HG03196 (cell line): ENCODE measurements at regions not wholly inside any gene's neighbourhood (a gene's known extent, or its start where the extent isn't known, plus 50 kb on each side); places are given as distances from the start of the nearest gene placed in this dataset.

Experiments
- ATAC-seq: cut with Tn5 transposase; IDR thresholded peaks from one replicate; pipeline ENCODE4 v1.9.1; 2021; ENCODE audit not compliant: unreplicated experiment

DNA sequence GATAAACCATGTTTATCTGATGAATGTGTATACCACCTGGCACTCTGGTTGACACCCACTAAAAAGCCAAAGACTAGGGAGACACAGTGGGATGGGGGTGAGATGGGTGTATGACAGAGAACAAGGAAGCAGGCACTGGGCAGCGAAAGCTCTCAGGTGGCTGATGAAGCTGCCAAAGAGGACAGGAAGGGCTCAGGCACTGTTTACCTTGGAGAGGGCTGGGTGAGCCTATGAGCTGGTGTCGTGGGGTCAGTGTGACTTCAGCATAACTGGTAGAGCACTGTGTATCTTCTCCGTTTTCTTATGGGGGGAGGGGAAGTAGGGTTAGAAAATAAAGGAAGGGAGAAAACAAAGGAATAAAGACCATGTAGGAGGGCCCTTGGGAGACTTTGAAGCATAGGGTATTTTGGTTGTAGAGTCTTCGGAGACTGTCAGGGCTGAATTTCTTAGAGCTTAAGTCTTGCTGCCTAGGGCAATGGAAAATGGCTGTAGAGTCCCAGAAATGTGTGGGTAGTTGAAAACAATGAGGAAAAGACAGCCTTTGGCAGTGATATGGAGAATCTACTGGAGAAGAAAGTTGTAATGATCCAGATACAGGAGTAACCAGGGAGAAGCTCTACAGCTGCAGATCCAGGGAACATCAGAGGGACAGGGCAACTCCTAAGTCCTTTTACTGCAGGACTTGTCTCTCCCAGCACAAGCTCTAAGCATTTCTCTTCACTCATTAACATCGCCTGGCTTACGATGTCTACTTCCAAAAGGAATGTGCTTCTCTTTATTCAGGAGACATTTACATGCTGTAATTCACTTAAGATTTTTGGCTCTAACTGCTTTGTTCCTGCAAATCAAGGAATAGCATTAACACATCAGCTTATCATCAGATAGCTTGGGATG, 120.0 kb downstream of the AQP4 start:
- ATAC-seq = no peak

DNA sequence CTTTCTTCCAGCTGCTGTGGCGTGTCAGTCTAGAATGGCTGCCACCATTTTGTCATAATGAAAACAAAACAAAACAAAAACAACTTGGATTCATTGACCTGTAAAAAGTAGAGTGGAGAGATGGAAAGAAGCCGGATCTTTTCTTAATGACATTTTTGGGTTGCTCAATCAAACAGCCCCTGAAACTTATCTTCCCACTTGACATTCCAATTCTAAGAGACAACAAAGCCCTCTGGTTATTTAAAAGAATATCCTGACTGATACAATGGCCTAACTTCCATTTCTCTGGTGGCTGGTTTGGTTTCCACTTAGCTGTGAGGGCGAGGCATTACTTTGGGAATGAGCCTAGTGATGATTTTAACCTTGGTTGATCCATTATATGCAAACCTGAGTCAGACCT, 123.7 kb downstream of the AQP4 start:
- ATAC-seq = no peak

DNA sequence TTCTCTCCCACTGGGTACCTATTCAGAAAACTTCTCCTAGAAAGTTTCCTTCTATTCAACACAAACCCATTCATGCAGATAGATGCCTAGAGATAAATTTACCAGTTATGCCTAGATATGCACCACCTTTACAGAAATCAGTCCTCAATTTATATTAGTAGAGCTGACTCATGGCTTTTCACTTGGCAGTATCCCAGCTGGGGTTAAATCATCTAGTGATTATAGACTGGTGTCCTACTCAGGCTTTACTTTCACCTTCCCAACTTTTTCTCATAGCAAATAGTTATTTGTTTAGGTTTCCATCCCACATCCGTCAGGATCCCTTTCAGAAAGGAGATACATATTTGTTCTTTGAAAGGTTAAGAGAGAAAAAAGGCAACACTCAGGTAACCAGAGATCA, 124.5 kb downstream of the AQP4 start:
- no peak for ATAC-seq

DNA sequence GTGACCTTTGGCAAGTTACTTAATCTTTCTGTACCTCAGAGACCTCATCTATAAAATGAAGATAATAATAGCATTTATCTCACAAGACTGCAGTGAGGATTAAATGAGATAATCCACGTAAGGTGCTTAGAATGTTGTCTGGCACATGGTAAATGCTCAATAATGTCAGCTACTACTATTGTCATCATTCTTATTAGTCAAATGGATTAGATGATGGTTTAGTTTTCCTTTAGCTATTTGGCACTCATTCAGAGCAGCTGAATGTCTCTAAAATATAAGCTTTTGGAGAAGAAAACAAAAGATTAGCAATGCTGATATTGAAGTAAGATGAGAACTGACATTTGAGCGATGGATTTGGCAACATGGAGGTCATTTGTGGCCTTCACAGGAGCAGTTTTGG, 125.1 kb downstream of the AQP4 start:
- ATAC-seq = no peak

DNA sequence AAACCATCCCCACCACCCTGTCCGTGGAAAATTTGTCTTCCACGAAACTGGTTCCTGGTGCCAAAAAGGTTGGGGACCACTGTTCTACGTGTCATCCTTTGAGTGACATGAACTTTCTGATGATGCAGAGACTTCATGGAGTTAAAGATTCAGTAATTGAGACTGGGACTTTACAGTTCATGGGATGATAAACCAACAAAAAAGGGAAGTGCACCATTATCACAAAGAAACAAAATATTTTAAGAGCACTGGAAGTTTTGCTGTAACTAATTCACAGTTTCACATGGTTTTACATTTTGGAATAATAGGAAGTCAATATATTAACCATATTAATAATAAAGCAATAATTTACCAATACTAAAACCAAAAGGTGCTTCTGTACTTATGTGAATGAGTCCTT, 126.8 kb downstream of the AQP4 start:
- no peak for ATAC-seq

- no peak for ATAC-seq
These were observed 129.2 kb downstream of the AQP4 start for GRCh38 chr18:26736301-26736700.

DNA sequence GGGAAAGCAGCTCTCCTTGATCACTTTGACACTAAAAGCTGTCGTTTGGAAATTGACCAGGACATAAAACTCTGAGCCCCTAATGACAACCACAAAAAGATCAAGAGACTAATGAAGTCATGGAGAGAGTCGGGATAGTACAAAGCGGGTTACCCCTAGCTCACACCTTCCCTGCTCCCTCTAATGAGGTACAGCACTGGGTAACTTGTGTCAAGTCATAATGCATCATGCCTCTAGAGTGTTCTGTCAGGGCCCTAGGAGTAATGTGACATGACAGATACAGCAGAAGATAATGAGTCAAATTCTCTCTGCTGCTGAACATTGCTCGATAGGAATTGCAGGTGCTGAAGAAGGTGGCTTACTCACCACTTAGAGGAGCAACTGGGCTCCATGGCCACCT, 130.7 kb downstream of the AQP4 start:
- ATAC-seq = no peak

DNA sequence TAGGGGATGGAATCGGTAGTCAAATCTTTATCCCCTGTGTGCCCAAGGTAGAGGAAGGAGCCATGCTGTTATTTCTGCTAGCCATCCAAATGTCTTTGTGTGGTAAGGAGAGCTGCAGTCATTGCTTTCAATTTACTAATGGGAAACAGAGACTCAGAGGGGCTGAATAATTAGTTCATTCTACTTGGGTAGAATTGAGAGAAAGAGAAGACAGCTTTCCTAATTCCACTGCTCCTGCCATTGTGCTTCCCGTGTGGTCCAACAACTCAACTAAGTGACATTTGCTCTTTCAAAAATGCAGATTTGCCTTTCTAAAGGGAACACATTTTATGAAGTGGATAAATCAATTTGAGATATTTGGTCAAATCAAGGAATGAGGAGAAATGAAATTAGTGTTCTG, 136.1 kb downstream of the AQP4 start:
- no peak for ATAC-seq

DNA sequence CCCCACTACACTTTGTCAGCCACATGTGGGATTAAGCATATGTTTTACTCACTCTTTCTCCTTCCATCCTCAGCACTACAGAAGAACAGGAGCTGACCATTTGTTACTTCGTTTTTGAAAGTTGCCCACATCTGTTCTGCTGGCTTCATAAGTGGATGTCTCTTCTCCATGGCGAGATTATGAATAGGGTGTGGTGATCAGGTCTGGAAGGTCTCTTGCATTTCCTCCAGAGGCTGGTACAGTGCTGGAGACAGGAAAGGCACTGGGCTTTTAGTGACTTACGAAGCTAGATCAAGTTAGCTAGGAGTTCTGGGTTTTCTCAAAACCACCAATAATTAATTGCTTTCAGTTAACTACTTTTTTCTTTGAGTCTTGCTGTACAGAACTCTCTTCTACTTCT, 136.5 kb downstream of the AQP4 start:
- ATAC-seq = no peak

GRCh38 chr18:26723981-26724380, 141.5 kb downstream of the AQP4 start:
- ATAC-seq = no peak

- ATAC-seq = no peak
These were observed 143.0 kb downstream of the AQP4 start for GRCh38 chr18:26722565-26722931.

GRCh38 chr18:26721854-26722564, 143.5 kb downstream of the AQP4 start:
- no peak for ATAC-seq

DNA sequence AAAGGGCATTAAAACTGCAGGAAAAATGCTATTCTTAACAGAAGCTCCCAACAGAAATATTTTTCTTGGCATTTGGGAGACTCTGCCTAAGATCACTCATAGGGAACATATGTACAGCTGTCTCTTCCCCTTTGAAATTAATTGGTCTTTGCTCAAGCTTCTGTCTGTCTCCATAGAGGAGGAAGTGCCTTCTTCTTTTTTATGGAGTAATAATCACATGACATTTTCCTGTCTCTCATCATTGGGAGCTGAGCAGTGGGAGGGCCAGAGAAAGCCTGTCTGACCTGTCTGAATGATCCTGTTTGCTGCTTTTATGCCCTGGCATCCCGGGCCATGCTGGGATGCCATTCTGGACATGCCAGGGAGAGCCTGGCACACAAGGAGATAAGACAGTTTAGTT, 145.6 kb downstream of the AQP4 start:
- ATAC-seq = no peak

DNA sequence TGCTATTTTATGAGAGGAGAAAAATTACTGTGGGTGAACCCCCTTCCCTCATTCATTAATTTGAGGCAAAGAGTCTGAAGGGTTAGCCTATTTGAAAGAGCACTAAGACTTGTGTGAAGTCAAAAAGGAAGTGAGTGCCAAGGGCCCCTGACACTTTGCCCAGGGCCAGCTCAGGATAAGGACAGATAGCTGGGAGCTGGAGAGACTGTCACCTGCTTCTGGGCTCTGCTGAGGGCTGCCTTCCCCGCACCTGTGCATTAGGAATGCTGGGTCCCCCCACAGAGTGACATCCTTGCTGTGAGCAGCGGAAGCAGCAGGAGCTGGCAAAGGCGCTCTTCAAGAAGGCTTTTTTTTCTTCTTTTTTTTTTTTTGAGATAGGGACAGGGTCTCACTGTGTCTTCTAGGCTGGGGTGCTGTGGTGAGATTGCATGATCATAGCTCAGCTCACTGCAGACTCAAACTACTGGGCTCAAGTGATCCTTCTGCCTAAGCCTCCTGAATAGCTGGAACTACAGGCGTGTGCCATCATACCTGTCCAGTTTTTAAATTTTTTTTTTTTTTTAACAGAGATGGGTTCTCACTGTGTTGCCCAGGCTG, 148.3 kb downstream of the AQP4 start:
- ATAC-seq = no peak

- no peak for ATAC-seq
These were observed 150.8 kb downstream of the AQP4 start for GRCh38 chr18:26714739-26715138.

- no peak for ATAC-seq
These were observed 153.8 kb downstream of the AQP4 start for GRCh38 chr18:26711756-26712155.

DNA sequence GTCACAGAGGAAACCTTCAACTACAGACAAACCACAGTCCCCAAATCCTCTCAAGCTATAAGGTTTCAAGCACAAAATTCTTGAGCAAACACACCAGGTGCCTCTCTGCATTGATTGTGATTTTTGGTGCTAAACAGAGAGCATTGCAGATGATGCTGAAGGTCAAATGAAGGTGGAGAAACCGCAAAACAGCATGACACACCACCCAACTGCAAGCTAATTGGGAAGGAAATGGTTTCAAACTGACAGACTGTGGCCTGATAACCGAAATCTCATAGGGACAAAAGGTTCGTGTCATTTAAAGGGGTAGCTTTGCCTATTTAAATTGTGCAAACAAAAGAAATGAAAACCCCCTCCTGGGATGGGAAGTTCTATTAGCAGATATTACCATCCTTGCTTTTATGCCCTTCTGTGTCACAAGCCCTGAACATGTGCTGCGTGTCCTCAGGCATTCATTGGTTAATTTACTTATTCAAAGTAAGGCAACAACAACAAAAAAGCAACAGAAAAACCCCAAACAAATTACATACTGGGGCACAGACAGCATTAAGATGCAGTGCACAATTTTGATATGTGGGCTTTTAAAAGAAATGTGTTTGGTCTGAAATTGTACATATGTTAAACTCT, 154.9 kb downstream of the AQP4 start:
- ATAC-seq = peak; percentile 80

GRCh38 chr18:26709897-26710296, 155.6 kb downstream of the AQP4 start:
- ATAC-seq = no peak

DNA sequence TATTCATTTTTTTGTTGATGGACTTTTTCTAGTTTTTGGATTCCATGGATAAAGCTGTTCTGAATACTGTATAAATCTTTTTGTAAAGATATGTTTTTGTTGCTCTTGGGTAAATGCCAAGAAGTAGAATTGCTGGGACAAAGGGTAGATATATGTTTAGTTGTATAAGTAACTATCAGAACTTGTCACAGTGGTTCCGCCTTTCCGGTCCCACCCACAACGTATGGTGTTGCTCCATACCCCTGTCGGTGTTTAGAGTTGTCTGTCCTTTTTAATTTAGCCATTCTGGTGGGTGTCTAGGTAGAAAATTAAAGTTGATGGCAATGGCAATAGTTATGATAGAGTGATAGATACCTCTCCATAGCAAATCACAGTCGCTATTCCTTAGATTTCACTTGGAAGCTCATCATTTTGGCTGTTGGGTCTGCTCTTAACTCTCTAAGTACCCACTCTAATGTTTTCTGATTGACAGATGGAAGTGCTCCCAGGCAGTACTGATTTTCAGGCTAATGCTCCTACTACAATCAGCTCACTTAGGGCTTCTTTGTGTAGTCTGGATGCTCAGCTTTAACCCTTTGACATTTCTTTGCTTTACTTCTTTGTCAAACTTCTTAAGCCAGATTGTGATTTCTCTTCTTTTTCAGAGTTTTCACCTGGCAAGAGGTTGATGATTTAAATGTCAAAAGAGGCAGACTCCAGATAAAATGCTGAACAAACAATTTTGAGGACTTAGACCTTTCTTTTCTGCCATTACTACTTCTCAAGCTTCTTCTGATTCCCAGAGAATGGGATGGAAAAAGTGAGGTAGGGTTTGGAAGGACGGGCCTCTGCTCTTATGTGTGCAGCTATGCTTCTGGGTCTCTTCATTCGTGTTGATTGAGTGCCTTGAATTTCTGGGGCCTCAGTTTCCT, 156.4 kb downstream of the AQP4 start:
- ATAC-seq = no peak

DNA sequence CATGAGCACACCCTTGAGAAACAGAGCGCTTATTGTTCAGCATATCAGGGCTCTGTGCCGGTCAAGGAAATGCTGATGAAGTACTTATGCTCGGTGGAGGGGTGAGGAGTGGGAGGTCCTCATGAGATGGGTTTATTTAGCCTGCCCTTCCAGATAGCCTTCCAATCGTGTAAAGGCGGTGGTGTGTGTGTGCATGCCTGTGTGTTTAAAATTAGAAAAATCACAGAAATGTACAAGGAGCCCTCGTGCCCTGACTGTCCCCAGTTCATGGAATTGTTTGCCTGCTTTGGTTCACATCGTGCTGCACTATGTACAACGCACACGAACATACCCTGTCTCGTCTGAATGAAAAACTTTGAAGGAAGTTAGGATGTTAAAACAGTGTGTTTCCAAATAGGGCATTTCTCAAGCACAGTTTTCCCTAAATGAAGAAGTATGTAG, 158.6 kb downstream of the AQP4 start:
- no peak for ATAC-seq

GRCh38 chr18:26705757-26706156, 157.4 kb upstream of the KCTD1 start:
- no peak for ATAC-seq
